CD4-positive, alpha-beta T cell treated with Interferon alpha-2 for 1 hour (primary cell): ENCODE measurements at regions not wholly inside any gene's neighbourhood (a gene's known extent, or its start where the extent isn't known, plus 50 kb on each side); places are given as distances from the start of the nearest gene placed in this dataset.

Source experiments
- DNase-seq, 2 donors: peaks; one replicate each; pipeline ENCODE4 v3.0.0-alpha.2; 2020 to 2022

GRCh38 chr12:63224396-63224795 is 73.4 kb upstream of the AVPR1A start:
- DNase-seq: no peak

GRCh38 chr12:63223128-63223527 is 72.1 kb upstream of the AVPR1A start:
- DNase-seq: no peak

GRCh38 chr12:63222582-63222981 is 71.6 kb upstream of the AVPR1A start:
- DNase-seq: no peak

GRCh38 chr12:63220921-63221320 is 69.9 kb upstream of the AVPR1A start:
- DNase-seq: no peak

GRCh38 chr12:63212316-63212715 is 61.3 kb upstream of the AVPR1A start:
- DNase-seq: no peak

- no peak for DNase-seq
Measured at GRCh38 chr12:63208956-63209355, 58.0 kb upstream of the AVPR1A start.

GRCh38 chr12:63206909-63207308 is 55.9 kb upstream of the AVPR1A start:
- DNase-seq: no peak

GRCh38 chr12:63206494-63206893 is 55.5 kb upstream of the AVPR1A start:
- DNase-seq: no peak
